Parathyroid adenoma (tissue), 2 donors: ENCODE measurements at regions not wholly inside any gene's neighbourhood (a gene's known extent, or its start where the extent isn't known, plus 50 kb on each side); places are given as distances from the start of the nearest gene placed in this dataset.

ENCODE experiments used
- H2AFZ ChIP-seq: fragments of 300-600 bp; sonication (generic); one replicate; pipeline ENCODE4 v1.7.0; 2017; ENCODE audit warnings: antibody characterized with exemption, mild to moderate bottlenecking
- H3K27ac ChIP-seq: fragments of 300-600 bp; sonication (generic); one replicate; pipeline ENCODE4 v1.7.0; 2017
- H3K27me3 ChIP-seq: fragments of 300-600 bp; sonication (generic); one replicate; pipeline ENCODE4 v1.7.0; 2017; ENCODE audit warnings: low read length; ENCODE audit not compliant: control insufficient read depth, insufficient read depth
- H3K36me3 ChIP-seq: fragments of 300-600 bp; sonication (generic); one replicate; pipeline ENCODE4 v1.7.0; 2017; ENCODE audit warnings: low read length; ENCODE audit not compliant: control insufficient read depth, insufficient read depth
- H3K4me1 ChIP-seq: fragments of 300-600 bp; sonication (generic); one replicate; pipeline ENCODE4 v1.7.0; 2017; ENCODE audit warnings: control low read depth
- H3K4me2 ChIP-seq: fragments of 300-600 bp; sonication (generic); one replicate; pipeline ENCODE4 v1.7.0; 2017; ENCODE audit warnings: low read length
- H3K4me3 ChIP-seq: fragments of 300-600 bp; sonication (generic); one replicate; pipeline ENCODE4 v1.7.0; 2017; ENCODE audit warnings: low read depth, low read length
- H3K79me2 ChIP-seq: fragments of 300-600 bp; sonication (generic); one replicate; pipeline ENCODE4 v1.7.0; 2017; ENCODE audit warnings: control low read depth
- H3K9ac ChIP-seq: fragments of 300-600 bp; sonication (generic); one replicate; pipeline ENCODE4 v1.7.0; 2017; ENCODE audit warnings: mild to moderate bottlenecking
- H3K9me3 ChIP-seq: fragments of 300-600 bp; sonication (generic); one replicate; pipeline ENCODE4 v1.7.0; 2017; ENCODE audit warnings: low read length; ENCODE audit not compliant: control insufficient read depth
- CTCF ChIP-seq: fragments of 300-600 bp; sonication (generic); IDR thresholded peaks from one replicate; pipeline ENCODE4 v1.7.0; 2017; ENCODE audit warnings: antibody characterized with exemption, mild to moderate bottlenecking
- donor health status: primary hyperparathyroidism.

- no peak overlapping the region for H3K27ac ChIP-seq
- H3K9ac ChIP-seq, result no peak overlapping the region
- H3K9me3 ChIP-seq, result no peaks in the 10 kb centered on the region
- H3K79me2 ChIP-seq, result no peaks in the 10 kb centered on the region
- H3K36me3 ChIP-seq, result no peaks in the 10 kb centered on the region
- H2AFZ ChIP-seq, result no peak overlapping the region
- no peaks in the 10 kb centered on the region for H3K4me1 ChIP-seq
- TF ChIP-seq CTCF, result no peak
- H3K4me3 ChIP-seq, result no peak overlapping the region
- no peaks in the 10 kb centered on the region for H3K27me3 ChIP-seq
- H3K4me2 ChIP-seq, result no peak overlapping the region
Measured at GRCh38 chr4:18441676-18442075, 420.1 kb upstream of the LCORL start.

GRCh38 chr4:18441203-18441590 is 419.6 kb upstream of the LCORL start:
- Histone ChIP-seq H3K79me2 (no peaks in the 10 kb centered on the region), H3K9me3 (no peaks in the 10 kb centered on the region), H3K9ac (no peak overlapping the region), H3K4me3 (no peak overlapping the region), H3K4me1 (no peaks in the 10 kb centered on the region), H3K4me2 (no peak overlapping the region), H3K27ac (no peak overlapping the region), H3K27me3 (no peaks in the 10 kb centered on the region), H2AFZ (no peak overlapping the region), H3K36me3 (no peaks in the 10 kb centered on the region)
- TF ChIP-seq CTCF, result no peak

GRCh38 chr4:18440527-18441202 is 419.1 kb upstream of the LCORL start:
- H3K9ac ChIP-seq, result no peak overlapping the region
- H3K4me2 ChIP-seq, result no peak overlapping the region
- H3K4me3 ChIP-seq, result no peak overlapping the region
- H3K4me1 ChIP-seq, result no peaks in the 10 kb centered on the region
- H3K9me3 ChIP-seq, result no peaks in the 10 kb centered on the region
- H3K27me3 ChIP-seq, result no peaks in the 10 kb centered on the region
- TF ChIP-seq CTCF, result no peak
- H3K79me2 ChIP-seq, result no peaks in the 10 kb centered on the region
- H2AFZ ChIP-seq, result no peak overlapping the region
- H3K27ac ChIP-seq, result no peak overlapping the region
- H3K36me3 ChIP-seq, result no peaks in the 10 kb centered on the region

GRCh38 chr4:18439311-18439710 is 417.8 kb upstream of the LCORL start:
- Histone ChIP-seq H2AFZ (no peak overlapping the region), H3K9me3 (no peaks in the 10 kb centered on the region), H3K4me3 (no peak overlapping the region), H3K27me3 (no peaks in the 10 kb centered on the region), H3K27ac (no peak overlapping the region), H3K4me1 (no peaks in the 10 kb centered on the region), H3K9ac (no peak overlapping the region), H3K36me3 (no peaks in the 10 kb centered on the region), H3K4me2 (no peak overlapping the region), H3K79me2 (no peaks in the 10 kb centered on the region)
- no peak for TF ChIP-seq CTCF

GRCh38 chr4:18435781-18436180 is 414.2 kb upstream of the LCORL start:
- no peak overlapping the region for H2AFZ ChIP-seq
- no peak for TF ChIP-seq CTCF
- H3K4me3 ChIP-seq, result no peak overlapping the region
- H3K9me3 ChIP-seq, result no peaks in the 10 kb centered on the region
- H3K36me3 ChIP-seq, result no peaks in the 10 kb centered on the region
- H3K27ac ChIP-seq, result no peak overlapping the region
- H3K79me2 ChIP-seq, result no peaks in the 10 kb centered on the region
- H3K4me1 ChIP-seq, result no peaks in the 10 kb centered on the region
- no peak overlapping the region for H3K9ac ChIP-seq
- no peaks in the 10 kb centered on the region for H3K27me3 ChIP-seq
- no peak overlapping the region for H3K4me2 ChIP-seq
